ENCODE measurements at regions not wholly inside any gene's neighbourhood (a gene's known extent, or its start where the extent isn't known, plus 50 kb on each side); places are given as distances from the start of the nearest gene placed in this dataset.
A peak's percentile ranks its signal among the peaks of the same experiment; 100 is the strongest.

DNA sequence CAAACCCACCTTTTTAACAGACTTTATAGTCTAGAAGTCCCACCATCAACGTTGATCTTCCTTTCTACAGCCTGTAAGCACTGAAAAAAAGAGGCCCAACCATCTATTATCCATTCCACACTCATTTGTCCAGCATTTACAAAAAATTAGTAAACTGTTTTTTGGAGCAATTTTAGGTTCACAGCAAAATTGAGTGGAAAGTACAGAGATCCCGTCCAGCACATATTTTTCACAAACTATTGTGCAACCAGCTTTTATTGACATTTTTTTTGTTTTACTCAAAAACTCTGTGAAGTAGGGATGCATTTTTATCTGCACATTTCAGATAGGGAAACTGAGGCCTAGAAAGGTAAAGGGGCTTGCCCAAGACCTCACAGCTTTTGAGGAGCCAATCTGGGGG is 68.6 kb downstream of the TNP1 start:
- TF ChIP-seq, protein P1, sequence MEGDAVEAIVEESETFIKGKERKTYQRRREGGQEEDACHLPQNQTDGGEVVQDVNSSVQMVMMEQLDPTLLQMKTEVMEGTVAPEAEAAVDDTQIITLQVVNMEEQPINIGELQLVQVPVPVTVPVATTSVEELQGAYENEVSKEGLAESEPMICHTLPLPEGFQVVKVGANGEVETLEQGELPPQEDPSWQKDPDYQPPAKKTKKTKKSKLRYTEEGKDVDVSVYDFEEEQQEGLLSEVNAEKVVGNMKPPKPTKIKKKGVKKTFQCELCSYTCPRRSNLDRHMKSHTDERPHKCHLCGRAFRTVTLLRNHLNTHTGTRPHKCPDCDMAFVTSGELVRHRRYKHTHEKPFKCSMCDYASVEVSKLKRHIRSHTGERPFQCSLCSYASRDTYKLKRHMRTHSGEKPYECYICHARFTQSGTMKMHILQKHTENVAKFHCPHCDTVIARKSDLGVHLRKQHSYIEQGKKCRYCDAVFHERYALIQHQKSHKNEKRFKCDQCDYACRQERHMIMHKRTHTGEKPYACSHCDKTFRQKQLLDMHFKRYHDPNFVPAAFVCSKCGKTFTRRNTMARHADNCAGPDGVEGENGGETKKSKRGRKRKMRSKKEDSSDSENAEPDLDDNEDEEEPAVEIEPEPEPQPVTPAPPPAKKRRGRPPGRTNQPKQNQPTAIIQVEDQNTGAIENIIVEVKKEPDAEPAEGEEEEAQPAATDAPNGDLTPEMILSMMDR (IDR thresholded peaks at IDR 0.05) = no peak
- no peak for TF ChIP-seq POLR2A (IDR thresholded peaks at IDR 0.05)
- no peak for DNase-seq (ENCODE audit: low spot score in 2 of 2)
- intact Hi-C loops (cut with DNase I; ENCODE audit: low total_unique reads) = no loop called here
- 52 to 59% methylated on average over 2 of the region's 2 CpGs for WGBS, 2 donors
- no peak overlapping the region for H3K4me3 ChIP-seq (ENCODE audit: low read depth, poor library complexity, severe bottlenecking)

DNA sequence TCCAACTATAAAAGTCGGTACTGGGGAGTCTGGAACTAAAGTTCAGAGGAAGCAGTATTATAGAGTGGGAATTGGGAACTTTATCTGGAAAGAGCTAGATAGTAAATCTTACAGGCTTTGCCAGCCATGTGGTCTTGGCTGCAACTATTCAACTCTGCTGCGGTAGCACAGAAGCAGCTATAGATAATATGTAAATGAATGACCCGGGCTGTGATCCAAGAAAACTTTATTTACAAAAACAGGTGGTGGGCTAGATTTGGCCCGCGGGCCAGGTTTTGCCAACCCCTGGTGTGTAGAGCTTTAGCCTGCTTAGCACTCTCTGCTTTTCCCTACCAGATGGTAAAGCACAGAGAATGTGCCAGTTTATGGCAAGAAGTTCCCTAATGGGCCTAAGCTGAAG is 70.8 kb downstream of the TNP1 start:
- intact Hi-C loops (cut with DNase I; ENCODE audit: low total_unique reads) = no loop called here
- DNase-seq (ENCODE audit: low spot score in 2 of 2) = no peak
- TF ChIP-seq, protein P1 (IDR thresholded peaks at IDR 0.05) = no peak
- TF ChIP-seq POLR2A (IDR thresholded peaks at IDR 0.05) = no peak
- H3K4me3 ChIP-seq (ENCODE audit: low read depth, poor library complexity, severe bottlenecking) = no peak overlapping the region
- 72 to 76% methylated on average over 5 of the region's 5 CpGs for WGBS, 2 donors

DNA sequence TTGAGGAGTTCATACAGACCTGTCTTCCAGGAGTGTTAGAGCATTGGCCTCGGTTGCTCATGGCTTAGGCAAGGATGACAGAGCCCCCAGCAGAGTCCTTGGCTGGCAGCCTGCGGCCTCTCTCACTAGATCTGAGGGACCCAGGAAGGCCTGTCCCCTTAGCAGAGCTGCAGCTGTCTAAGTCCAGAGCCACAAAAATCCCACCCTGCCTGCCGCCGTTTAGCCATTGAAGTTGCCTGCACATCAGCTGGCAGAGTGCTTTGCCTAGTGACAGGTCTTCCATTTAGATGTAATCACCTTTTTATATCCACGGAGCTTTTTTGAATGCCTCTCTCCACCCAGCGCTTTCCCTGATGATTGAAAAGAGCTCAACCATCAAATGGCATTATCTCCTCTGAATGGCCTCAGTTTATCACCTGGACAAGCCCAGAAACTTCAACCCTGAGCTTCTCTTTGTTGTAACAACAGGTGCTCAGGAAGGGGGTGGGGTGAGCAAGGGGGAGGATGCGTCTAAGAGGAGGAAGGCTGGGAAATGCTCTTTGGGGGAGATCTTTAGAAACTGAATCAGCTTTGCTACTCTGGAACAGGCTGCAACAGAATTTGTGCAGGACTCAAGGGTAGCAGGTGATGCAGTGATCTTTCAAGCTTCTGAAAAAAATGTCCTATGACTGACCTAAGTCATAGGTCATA is 71.9 kb downstream of the TNP1 start:
- no peak for TF ChIP-seq POLR2A (IDR thresholded peaks at IDR 0.05)
- TF ChIP-seq, protein P1 (IDR thresholded peaks at IDR 0.05) = no peak
- intact Hi-C loops (cut with DNase I; ENCODE audit: low total_unique reads) = no loop called here
- peak in 1 of 2 donors; percentile 75 for DNase-seq (ENCODE audit: low spot score in 2 of 2)
- WGBS, 2 donors = 90 to 91% methylated on average over 7 of the region's 7 CpGs
- H3K4me3 ChIP-seq (ENCODE audit: low read depth, poor library complexity, severe bottlenecking) = no peak overlapping the region

DNA sequence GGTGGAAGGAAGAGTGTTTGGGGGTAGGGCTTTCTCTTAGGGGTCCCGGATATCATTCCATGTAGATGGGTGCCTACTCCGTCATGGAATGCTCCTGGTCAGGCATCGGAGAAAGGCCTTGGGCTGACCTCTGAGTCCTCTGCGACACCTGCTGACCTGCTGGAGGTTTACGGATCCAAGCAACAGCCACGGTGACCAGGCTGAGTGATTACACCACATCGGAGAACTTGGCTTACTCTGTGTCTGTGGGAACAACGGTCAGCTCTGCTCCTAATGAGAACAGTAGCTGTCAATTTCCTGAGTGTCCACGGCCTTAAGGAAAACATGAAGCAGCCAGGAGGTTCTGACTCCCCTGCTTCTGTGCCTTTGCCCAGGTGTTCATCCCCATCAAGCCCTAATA is 73.2 kb downstream of the TNP1 start:
- TF ChIP-seq, protein P1 (IDR thresholded peaks at IDR 0.05) = no peak
- TF ChIP-seq POLR2A (IDR thresholded peaks at IDR 0.05) = no peak
- peak in 1 of 2 donors; percentile 36 for DNase-seq (ENCODE audit: low spot score in 2 of 2)
- intact Hi-C loops (cut with DNase I; ENCODE audit: low total_unique reads) = no loop called here
- H3K4me3 ChIP-seq (ENCODE audit: low read depth, poor library complexity, severe bottlenecking) = no peak overlapping the region
- WGBS, 2 donors = 87 to 100% methylated on average over 9 of the region's 9 CpGs

DNA sequence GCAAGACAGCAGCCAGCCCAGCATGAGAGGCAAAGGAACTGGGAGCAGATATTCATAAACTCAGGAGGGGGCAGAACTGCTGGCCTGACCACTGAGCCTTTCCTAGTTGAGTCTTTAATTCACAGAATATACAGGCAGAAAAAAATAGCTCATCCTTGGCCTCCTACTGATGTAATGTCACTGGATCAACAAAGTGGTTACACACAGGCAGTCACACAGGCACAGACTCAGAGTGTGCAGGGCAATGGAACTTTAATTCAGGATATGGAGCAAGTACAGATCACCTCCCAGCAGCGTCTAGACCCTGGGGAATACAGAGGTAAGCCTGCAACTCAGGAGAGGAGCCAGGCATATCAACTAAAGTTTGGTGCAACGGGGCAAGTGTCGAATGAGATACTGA is 75.4 kb downstream of the TNP1 start:
- 92 to 93% methylated on average over 3 of the region's 3 CpGs for WGBS, 2 donors
- intact Hi-C loops (cut with DNase I; ENCODE audit: low total_unique reads) = no loop called here

More for the DNA sequence above, 75.4 kb downstream of the TNP1 start:
- H3K4me3 ChIP-seq (ENCODE audit: low read depth, poor library complexity, severe bottlenecking) = no peak overlapping the region
- no peak for TF ChIP-seq POLR2A (IDR thresholded peaks at IDR 0.05)
- TF ChIP-seq, protein P1 (IDR thresholded peaks at IDR 0.05) = no peak
- peak in 1 of 2 donors; percentile 31 for DNase-seq (ENCODE audit: low spot score in 2 of 2)

Data from lower leg skin (tissue), 4 donors.